Smooth muscle cell (in vitro differentiated cells): ENCODE measurements at regions not wholly inside any gene's neighbourhood (a gene's known extent, or its start where the extent isn't known, plus 50 kb on each side); places are given as distances from the start of the nearest gene placed in this dataset.

Experiments
- DNase-seq: peaks from one replicate; lab custom pipeline; 2025; ENCODE audit not compliant: unreplicated experiment; lab: John Stamatoyannopoulos, UW
- H2AFZ ChIP-seq: fragments of 200-600 bp; sonication (generic); 2 replicates; pipeline ENCODE4 v1.6.0; 2016; ENCODE audit warnings: antibody characterized with exemption, low read depth, mild to moderate bottlenecking
- H3F3A ChIP-seq: fragments of 200-600 bp; sonication (generic); 2 replicates; pipeline ENCODE4 v1.6.0; 2017; ENCODE audit warnings: antibody characterized with exemption, low read depth
- H3K27ac ChIP-seq: fragments of 200-600 bp; sonication (generic); 2 replicates; pipeline ENCODE4 v1.5.1; 2016; ENCODE audit warnings: low read depth, mild to moderate bottlenecking
- H3K27me3 ChIP-seq: fragments of 200-600 bp; sonication (generic); 2 replicates; pipeline ENCODE4 v1.6.1; 2016; ENCODE audit warnings: low read depth, mild to moderate bottlenecking
- H3K36me3 ChIP-seq: fragments of 200-600 bp; sonication (generic); 2 replicates; pipeline ENCODE4 v1.5.1; 2016; ENCODE audit warnings: low read depth
- H3K4me1 ChIP-seq: fragments of 200-600 bp; sonication (generic); 2 replicates; pipeline ENCODE4 v1.5.1; 2016; ENCODE audit warnings: low read depth
- H3K4me2 ChIP-seq: fragments of 200-600 bp; sonication (generic); 2 replicates; pipeline ENCODE4 v1.6.0; 2016; ENCODE audit warnings: mild to moderate bottlenecking
- H3K4me3 ChIP-seq: fragments of 200-600 bp; sonication (generic); 2 replicates; pipeline ENCODE4 v1.5.1; 2016; ENCODE audit warnings: mild to moderate bottlenecking
- H3K79me2 ChIP-seq: fragments of 200-600 bp; sonication (generic); 2 replicates; pipeline ENCODE4 v1.6.0; 2016; ENCODE audit warnings: low read depth, mild to moderate bottlenecking
- H3K9ac ChIP-seq: fragments of 200-600 bp; sonication (generic); 2 replicates; pipeline ENCODE4 v1.6.0; 2016; ENCODE audit warnings: low read depth
- H3K9me3 ChIP-seq: fragments of 200-600 bp; sonication (generic); replicated peaks from 2 replicates; pipeline ENCODE4 v1.5.1; 2016; ENCODE audit warnings: low read depth
- H4K20me1 ChIP-seq: fragments of 200-600 bp; sonication (generic); 2 replicates; pipeline ENCODE4 v1.6.0; 2016; ENCODE audit warnings: low read depth
- WGBS: methylation state at CpG from one replicate; pipeline ENCODE4 v1.1.7; 2016; ENCODE audit warnings: low lambda C conversion rate; 5-methylcytosine and 5-hydroxymethylcytosine counted together
- TF ChIP-seq, protein P1 (sequence below): fragments of 200-600 bp; sonication (generic); IDR thresholded peaks from 2 replicates; pipeline ENCODE4 v1.5.1; 2017; ENCODE audit warnings: borderline replicate concordance, mild to moderate bottlenecking, antibody characterized with exemption; ENCODE audit not compliant: insufficient read depth, poor library complexity, severe bottlenecking

DNA sequence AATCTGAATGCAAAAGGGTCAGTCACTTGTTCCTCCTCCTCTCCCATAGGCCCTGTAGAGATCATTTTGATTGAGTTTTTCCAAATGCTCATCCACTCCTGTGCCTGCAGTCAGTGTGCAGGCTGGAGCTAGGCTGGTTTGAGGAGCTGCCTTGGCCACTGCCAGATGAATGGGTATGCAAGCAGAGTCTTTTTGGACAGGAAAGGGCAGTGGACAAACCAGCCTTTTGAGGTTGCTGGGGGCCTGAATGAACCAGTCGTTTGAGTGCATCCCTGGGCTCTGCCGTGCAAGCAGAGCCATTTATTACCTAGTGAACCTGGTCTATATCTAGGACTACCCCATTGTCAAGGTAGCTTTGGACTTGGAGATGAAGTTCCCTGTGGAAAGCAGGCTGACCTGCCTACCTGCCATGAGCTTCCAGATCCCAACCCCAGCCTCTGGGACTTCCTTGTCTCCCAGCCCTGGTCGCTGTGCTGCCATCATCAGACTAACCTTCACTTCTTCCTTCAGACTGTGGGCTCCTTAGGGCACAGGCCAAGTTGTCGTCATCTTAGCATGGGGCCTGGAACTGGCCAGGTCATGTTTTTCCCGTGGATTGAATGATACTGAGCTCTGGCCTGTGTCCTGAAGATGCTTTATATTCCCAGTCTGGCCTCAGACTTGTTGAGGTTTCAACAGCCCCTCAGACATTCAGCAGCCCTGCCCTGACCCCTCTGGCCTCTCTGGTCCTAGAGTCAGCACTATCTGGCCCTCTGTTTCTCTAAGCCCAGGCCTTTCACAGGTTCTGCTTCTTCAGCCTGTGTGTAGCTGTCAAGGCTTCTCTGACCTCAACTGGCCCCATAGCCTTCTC, 55.5 kb upstream of the PRR23C start:
- H3K27ac ChIP-seq, result no peak overlapping the region
- no peak overlapping the region for H3K9ac ChIP-seq
- H3K4me1 ChIP-seq, result no peaks in the 10 kb centered on the region
- H3K36me3 ChIP-seq, result no peaks in the 10 kb centered on the region
- H3K4me3 ChIP-seq, result no peak overlapping the region
- no peaks in the 10 kb centered on the region for H4K20me1 ChIP-seq
- no peaks in the 10 kb centered on the region for H3K9me3 ChIP-seq
- WGBS, result 85% methylated on average over 5 of the region's 5 CpGs
- TF ChIP-seq, protein P1, sequence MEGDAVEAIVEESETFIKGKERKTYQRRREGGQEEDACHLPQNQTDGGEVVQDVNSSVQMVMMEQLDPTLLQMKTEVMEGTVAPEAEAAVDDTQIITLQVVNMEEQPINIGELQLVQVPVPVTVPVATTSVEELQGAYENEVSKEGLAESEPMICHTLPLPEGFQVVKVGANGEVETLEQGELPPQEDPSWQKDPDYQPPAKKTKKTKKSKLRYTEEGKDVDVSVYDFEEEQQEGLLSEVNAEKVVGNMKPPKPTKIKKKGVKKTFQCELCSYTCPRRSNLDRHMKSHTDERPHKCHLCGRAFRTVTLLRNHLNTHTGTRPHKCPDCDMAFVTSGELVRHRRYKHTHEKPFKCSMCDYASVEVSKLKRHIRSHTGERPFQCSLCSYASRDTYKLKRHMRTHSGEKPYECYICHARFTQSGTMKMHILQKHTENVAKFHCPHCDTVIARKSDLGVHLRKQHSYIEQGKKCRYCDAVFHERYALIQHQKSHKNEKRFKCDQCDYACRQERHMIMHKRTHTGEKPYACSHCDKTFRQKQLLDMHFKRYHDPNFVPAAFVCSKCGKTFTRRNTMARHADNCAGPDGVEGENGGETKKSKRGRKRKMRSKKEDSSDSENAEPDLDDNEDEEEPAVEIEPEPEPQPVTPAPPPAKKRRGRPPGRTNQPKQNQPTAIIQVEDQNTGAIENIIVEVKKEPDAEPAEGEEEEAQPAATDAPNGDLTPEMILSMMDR, result no peak
- no peak for DNase-seq
- H2AFZ ChIP-seq, result no peak overlapping the region
- H3K4me2 ChIP-seq, result no peak overlapping the region
- H3K79me2 ChIP-seq, result no peaks in the 10 kb centered on the region
- peaks cover 12% of the 10 kb centered on the region for H3K27me3 ChIP-seq
- H3F3A ChIP-seq, result no peaks in the 10 kb centered on the region

DNA sequence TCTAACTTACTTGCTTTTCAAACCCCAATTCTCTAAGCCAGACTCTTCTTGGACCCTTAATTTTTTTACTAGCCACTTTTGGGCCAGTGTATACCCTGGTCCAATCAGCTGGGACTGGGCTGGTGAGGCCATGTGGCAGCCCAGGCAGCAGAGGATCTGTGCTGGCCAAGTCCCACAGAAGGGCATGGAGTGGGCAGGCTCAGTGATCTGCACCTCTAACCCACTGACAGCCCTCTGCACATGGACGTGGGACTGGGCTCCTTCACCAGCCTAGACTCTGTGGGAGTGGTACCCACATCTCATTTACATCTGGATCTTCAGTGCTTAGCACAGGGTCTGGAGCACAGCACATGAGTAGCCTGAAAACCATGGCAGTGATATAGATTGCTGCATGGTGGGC, 56.1 kb upstream of the PRR23C start:
- TF ChIP-seq, protein P1, result no peak
- Histone ChIP-seq H3K9me3 (no peaks in the 10 kb centered on the region), H3K9ac (no peak overlapping the region), H3K27ac (no peak overlapping the region), H3K4me3 (no peak overlapping the region), H3K4me1 (no peaks in the 10 kb centered on the region), H3K79me2 (no peaks in the 10 kb centered on the region), H3K36me3 (no peaks in the 10 kb centered on the region), H3K27me3 (peaks cover 12% of the 10 kb centered on the region), H3F3A (no peaks in the 10 kb centered on the region), H4K20me1 (no peaks in the 10 kb centered on the region), H2AFZ (no peak overlapping the region), H3K4me2 (no peak overlapping the region)
- DNase-seq, result no peak
- WGBS, result 50% methylated on average over 1 of the region's 1 CpG

DNA sequence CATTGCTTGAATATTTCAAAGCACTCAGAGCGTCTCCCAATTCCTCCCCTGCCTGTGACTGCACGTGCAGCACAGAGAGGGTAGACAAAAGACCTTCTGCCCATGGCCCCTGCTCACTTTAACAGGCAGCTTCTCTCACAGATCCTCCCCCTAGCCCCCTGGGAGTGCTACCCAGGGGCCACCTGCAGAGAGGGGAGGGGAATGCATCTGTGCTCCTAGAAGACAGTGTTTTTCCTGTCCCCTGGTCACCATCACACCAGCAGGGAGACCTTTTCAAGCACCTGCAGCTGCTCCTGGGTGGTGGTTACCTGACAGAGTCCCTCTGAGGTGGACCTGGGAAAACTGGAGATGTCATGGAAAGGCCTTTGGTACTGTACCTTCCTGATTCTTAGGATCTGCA, 56.7 kb upstream of the PRR23C start:
- no peaks in the 10 kb centered on the region for H3K79me2 ChIP-seq
- no peak overlapping the region for H3K27ac ChIP-seq
- H3K36me3 ChIP-seq, result no peaks in the 10 kb centered on the region
- no peak for DNase-seq
- no peaks in the 10 kb centered on the region for H3K9me3 ChIP-seq
- H3K4me2 ChIP-seq, result no peak overlapping the region
- H3F3A ChIP-seq, result no peaks in the 10 kb centered on the region
- H3K9ac ChIP-seq, result no peak overlapping the region
- peaks cover 12% of the 10 kb centered on the region for H3K27me3 ChIP-seq
- TF ChIP-seq, protein P1, result no peak
- WGBS, result 72% methylated on average over 2 of the region's 2 CpGs
- H4K20me1 ChIP-seq, result no peaks in the 10 kb centered on the region
- H3K4me1 ChIP-seq, result no peaks in the 10 kb centered on the region
- no peak overlapping the region for H2AFZ ChIP-seq
- H3K4me3 ChIP-seq, result no peak overlapping the region

DNA sequence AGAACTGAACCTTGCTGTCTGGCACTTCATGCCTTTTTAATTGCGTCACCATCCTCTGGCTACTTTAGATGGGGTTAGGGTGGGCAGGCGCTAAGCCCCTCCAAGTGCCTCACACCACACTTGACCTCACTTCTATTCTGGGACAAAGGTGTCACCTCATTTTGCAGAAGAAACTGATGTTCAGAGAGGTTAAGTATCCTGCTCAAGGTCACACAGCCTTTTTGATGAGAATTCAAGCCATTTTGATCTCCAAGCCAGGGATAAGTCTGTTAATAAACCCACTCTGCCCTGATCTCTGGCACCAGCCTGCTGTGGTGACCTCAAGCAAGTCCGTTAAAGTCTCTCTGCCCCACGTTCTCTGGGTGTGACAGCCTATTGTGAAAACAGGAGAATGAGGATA, 58.8 kb upstream of the PRR23C start:
- Histone ChIP-seq H4K20me1 (no peaks in the 10 kb centered on the region), H3F3A (no peaks in the 10 kb centered on the region), H3K27me3 (peaks cover 8% of the 10 kb centered on the region), H3K4me3 (no peak overlapping the region), H3K9me3 (no peaks in the 10 kb centered on the region), H3K27ac (no peak overlapping the region), H2AFZ (no peak overlapping the region), H3K4me2 (no peak overlapping the region), H3K79me2 (no peaks in the 10 kb centered on the region), H3K36me3 (no peaks in the 10 kb centered on the region), H3K9ac (no peak overlapping the region), H3K4me1 (no peaks in the 10 kb centered on the region)
- TF ChIP-seq, protein P1, result no peak
- WGBS, result 88% methylated on average over 4 of the region's 4 CpGs
- no peak for DNase-seq
